Stimulated activated naive CD8-positive, alpha-beta T cell treated with anti-CD3 and anti-CD28 coated beads, Interleukin-15, amount 100 ng/mL, for 72 hours (primary cell): ENCODE measurements at regions not wholly inside any gene's neighbourhood (a gene's known extent, or its start where the extent isn't known, plus 50 kb on each side); places are given as distances from the start of the nearest gene placed in this dataset.

Source experiments
- ATAC-seq: fragments of 150-1000 bp; cut with Tn5 transposase; 2 replicates; pipeline ENCODE4 v1.10.0; 2021; ENCODE audit warnings: mild to moderate bottlenecking, moderate library complexity
- DNase-seq, 2 donors: peaks; one replicate each; pipeline ENCODE4 v3.0.0; 2021 to 2022
- H3K27ac Mint-ChIP-seq, 2 donors: one replicate each; pipeline ENCODE4 v1.8.0; 2022; ENCODE audit warnings: mild to moderate bottlenecking in 2 of 2, mixed read lengths in 2 of 2, moderate library complexity in 2 of 2
- H3K27me3 Mint-ChIP-seq: one replicate; pipeline ENCODE4 v1.8.0; 2022; ENCODE audit warnings: mixed read lengths
- H3K4me1 Mint-ChIP-seq: one replicate; pipeline ENCODE4 v1.8.0; 2022; ENCODE audit warnings: mild to moderate bottlenecking, mixed read lengths
- H3K4me3 Mint-ChIP-seq, 2 donors: one replicate each; pipeline ENCODE4 v1.8.0; 2022; ENCODE audit warnings: mild to moderate bottlenecking in 2 of 2, mixed read lengths in 2 of 2, moderate library complexity in 1 of 2
- H3K9me3 Mint-ChIP-seq, 2 donors: one replicate each; pipeline ENCODE4 v1.8.0; 2022; ENCODE audit warnings: mixed read lengths in 2 of 2

- Mint-ChIP-seq H3K9me3 (no peaks in the 10 kb centered on the region), H3K4me1 (no peaks in the 10 kb centered on the region), H3K27me3 (peaks cover 6% of the 10 kb centered on the region), H3K27ac (peak overlapping the region in 1 of 2 donors; percentile 44), H3K4me3 (no peak overlapping the region)
- DNase-seq (no peak), ATAC-seq (peak; percentile 14)
Observed at GRCh38 chr18:77658751-77659448, 409.3 kb downstream of the GALR1 start.

DNA sequence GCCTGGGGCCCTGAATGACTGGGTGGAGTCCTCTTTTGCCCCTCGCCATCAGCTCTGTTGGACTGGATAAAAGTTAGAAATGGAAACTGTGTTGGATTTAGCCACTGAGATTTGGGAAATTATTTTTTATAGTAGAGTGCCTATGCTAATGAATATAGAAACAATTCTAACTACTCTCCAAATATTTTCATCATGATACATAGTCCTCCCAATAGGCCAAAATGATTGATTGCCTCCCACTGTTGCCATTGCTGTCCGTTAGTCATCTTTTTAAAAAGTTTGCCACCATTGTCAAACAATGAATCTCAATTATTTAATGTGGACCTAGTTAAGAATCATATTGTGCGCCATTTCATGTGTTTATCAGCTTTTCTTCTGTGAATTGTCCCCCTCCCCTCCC, 417.0 kb downstream of the GALR1 start:
- Mint-ChIP-seq H3K4me3 (no peak overlapping the region), H3K27ac (no peak overlapping the region), H3K27me3 (peaks cover 13% of the 10 kb centered on the region), H3K9me3 (no peaks in the 10 kb centered on the region), H3K4me1 (no peaks in the 10 kb centered on the region)
- ATAC-seq (no peak), DNase-seq (no peak)

DNA sequence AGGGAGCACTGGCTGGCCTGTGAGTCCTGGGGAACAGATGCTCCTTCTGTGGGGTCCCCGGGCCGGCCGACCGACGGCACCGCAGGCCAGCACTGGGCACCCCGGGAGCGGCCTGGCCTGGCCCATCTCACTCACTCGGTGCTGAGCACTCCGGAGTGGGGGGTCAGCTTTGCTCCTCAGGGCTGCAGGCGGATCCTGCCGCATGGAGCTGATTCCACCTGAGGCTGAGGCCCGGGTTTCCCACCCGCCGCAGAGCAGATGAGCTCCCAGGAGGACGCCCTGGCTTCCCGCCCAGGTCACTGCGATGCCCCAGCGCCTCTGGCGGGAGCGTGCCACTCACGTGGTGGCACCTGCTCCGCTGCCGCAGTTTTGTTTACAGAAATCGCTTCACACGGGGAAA, 418.6 kb downstream of the GALR1 start:
- Mint-ChIP-seq H3K9me3 (no peaks in the 10 kb centered on the region), H3K4me3 (no peak overlapping the region), H3K27ac (no peak overlapping the region), H3K27me3 (peaks cover 13% of the 10 kb centered on the region), H3K4me1 (no peaks in the 10 kb centered on the region)
- DNase-seq (no peak), ATAC-seq (no peak)

GRCh38 chr18:77669331-77669730, 419.7 kb downstream of the GALR1 start:
- no peaks in the 10 kb centered on the region for H3K9me3 Mint-ChIP-seq
- ATAC-seq, result no peak
- peaks cover 18% of the 10 kb centered on the region for H3K27me3 Mint-ChIP-seq
- H3K4me1 Mint-ChIP-seq, result no peaks in the 10 kb centered on the region
- no peak overlapping the region for H3K4me3 Mint-ChIP-seq
- DNase-seq, result no peak
- H3K27ac Mint-ChIP-seq, result no peak overlapping the region

DNA sequence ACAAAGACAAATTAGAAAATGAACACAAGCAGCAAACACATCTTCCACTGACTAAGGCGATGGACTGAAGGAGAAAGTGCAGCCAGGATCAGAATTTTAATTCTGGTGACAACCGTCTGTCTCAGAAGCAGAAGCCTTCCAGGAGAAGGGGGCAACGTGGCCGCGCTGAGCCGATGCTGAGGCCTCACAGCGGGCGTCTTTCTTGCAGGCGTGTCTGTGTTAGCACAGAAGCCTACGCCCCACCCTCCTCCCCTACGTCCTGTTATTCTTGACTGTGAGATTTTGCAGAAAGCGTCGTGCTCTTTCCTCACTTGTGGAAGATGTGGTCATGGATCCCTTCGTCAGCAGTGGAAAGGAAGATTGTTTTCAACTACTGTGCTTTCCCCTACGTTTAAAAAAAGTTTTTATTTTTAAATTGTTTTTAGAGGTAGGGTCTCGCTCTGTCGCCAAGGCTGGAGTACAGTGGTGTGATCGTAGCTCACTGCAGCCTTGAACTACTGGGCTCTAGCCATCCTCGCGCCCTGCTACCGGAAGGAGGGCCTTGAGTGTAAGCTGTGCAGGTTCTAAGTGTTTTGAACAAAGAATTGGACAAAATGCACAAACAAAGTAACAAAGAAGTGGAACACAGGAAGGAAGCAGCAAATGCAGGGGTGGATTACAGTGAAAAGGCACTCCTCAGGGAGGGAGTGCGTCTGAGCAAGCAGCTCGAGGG, 422.0 kb downstream of the GALR1 start:
- Mint-ChIP-seq H3K27me3 (peaks cover 28% of the 10 kb centered on the region), H3K9me3 (no peaks in the 10 kb centered on the region), H3K27ac (no peak overlapping the region), H3K4me1 (peaks cover 3% of the 10 kb centered on the region), H3K4me3 (no peak overlapping the region)
- ATAC-seq, result no peak
- DNase-seq, result no peak

GRCh38 chr18:77676910-77677309, 427.3 kb downstream of the GALR1 start:
- no peaks in the 10 kb centered on the region for H3K9me3 Mint-ChIP-seq
- peaks cover 7% of the 10 kb centered on the region for H3K4me1 Mint-ChIP-seq
- H3K27ac Mint-ChIP-seq, result no peak overlapping the region
- H3K4me3 Mint-ChIP-seq, result no peak overlapping the region
- peaks cover 21% of the 10 kb centered on the region for H3K27me3 Mint-ChIP-seq
- ATAC-seq (no peak), DNase-seq (no peak)

- Mint-ChIP-seq H3K4me3 (no peak overlapping the region), H3K27me3 (peaks cover 21% of the 10 kb centered on the region), H3K9me3 (no peaks in the 10 kb centered on the region), H3K4me1 (peaks cover 7% of the 10 kb centered on the region), H3K27ac (no peak overlapping the region)
- DNase-seq (no peak), ATAC-seq (no peak)
Observed at GRCh38 chr18:77677536-77677935, 427.9 kb downstream of the GALR1 start.

DNA sequence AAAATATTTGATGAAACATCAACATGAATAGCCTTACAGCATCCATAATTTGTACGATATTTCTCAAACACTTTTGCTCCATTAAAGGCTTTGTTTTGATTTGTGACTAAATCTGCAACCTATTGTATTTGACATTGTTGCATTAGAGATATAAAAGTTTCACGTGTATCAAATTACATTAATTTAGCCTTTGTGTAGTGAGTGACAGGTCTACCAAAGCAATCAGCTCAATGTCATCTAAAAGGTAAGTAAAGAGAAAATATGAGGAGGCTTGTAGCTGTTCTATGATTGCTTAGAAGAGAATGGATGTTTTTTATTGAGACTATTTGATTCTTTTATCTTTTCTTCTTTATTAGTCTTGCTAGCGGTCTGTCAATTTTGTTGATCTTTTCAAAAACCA, 430.2 kb downstream of the GALR1 start:
- Mint-ChIP-seq H3K27me3 (peaks cover 11% of the 10 kb centered on the region), H3K9me3 (no peaks in the 10 kb centered on the region), H3K4me3 (no peak overlapping the region), H3K27ac (no peak overlapping the region), H3K4me1 (peaks cover 7% of the 10 kb centered on the region)
- no peak for DNase-seq
- no peak for ATAC-seq

DNA sequence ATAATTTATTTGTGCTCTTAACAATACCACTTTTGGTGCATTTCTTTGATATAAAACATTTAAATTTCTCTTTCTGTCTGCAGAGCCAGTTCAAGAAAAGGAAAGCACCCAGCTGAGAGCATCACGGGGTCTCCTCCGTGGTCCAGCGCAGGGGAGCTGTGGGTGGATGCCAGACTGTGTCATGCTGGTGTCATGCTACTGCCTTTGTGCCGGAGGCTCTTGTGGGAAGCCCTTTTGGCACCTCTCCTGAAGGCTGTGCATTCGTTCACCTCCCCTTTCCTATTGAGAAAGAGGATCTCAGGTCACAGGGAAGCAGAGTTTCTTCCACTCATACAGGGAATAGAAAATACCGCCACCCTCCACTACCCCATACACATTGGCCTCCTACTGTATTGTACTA, 450.4 kb downstream of the GALR1 start:
- H3K9me3 Mint-ChIP-seq, result no peaks in the 10 kb centered on the region
- H3K4me3 Mint-ChIP-seq, result no peak overlapping the region
- DNase-seq (no peak), ATAC-seq (no peak)
- no peak overlapping the region for H3K27ac Mint-ChIP-seq
- no peaks in the 10 kb centered on the region for H3K4me1 Mint-ChIP-seq
- peaks cover 22% of the 10 kb centered on the region for H3K27me3 Mint-ChIP-seq

DNA sequence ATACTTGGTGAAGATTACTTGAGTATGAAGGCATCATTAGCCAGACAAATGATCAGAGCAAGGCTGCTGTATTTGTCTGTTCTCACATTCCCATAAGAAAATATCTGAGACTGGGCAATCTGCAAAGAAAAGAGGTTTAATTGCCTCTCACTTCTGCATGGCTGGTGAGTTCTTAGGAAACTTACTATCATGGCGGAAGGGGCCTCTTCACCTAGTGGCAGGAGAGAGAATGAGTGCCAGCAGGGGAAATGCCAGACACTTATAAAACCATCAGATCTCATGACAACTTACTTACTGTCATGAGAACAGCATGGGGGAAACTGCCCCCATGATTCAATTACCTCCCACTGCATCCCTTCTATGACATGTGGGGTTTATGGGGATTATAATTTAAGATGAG, 452.3 kb downstream of the GALR1 start:
- ATAC-seq, result no peak
- Mint-ChIP-seq H3K27me3 (peaks cover 25% of the 10 kb centered on the region), H3K4me1 (no peaks in the 10 kb centered on the region)

GRCh38 chr18:77702686-77703085, 453.0 kb downstream of the GALR1 start:
- DNase-seq (no peak), ATAC-seq (no peak)
- no peaks in the 10 kb centered on the region for H3K9me3 Mint-ChIP-seq
- H3K27me3 Mint-ChIP-seq, result peaks cover 25% of the 10 kb centered on the region
- H3K27ac Mint-ChIP-seq, result no peak overlapping the region
- no peak overlapping the region for H3K4me3 Mint-ChIP-seq
- no peaks in the 10 kb centered on the region for H3K4me1 Mint-ChIP-seq

More for the DNA sequence above, 452.3 kb downstream of the GALR1 start:
- DNase-seq, result no peak
- H3K9me3 Mint-ChIP-seq, result no peaks in the 10 kb centered on the region
- H3K27ac Mint-ChIP-seq, result no peak overlapping the region
- no peak overlapping the region for H3K4me3 Mint-ChIP-seq

GRCh38 chr18:77705301-77705700, 455.7 kb downstream of the GALR1 start:
- no peak overlapping the region for H3K4me3 Mint-ChIP-seq
- DNase-seq (no peak), ATAC-seq (no peak)
- no peaks in the 10 kb centered on the region for H3K9me3 Mint-ChIP-seq
- no peaks in the 10 kb centered on the region for H3K4me1 Mint-ChIP-seq
- no peak overlapping the region for H3K27ac Mint-ChIP-seq
- H3K27me3 Mint-ChIP-seq, result peaks cover 31% of the 10 kb centered on the region

GRCh38 chr18:77708826-77709506, 459.3 kb downstream of the GALR1 start:
- Mint-ChIP-seq H3K4me1 (no peaks in the 10 kb centered on the region), H3K9me3 (no peaks in the 10 kb centered on the region)

GRCh38 chr18:77711096-77711495, 461.4 kb downstream of the GALR1 start:
- H3K9me3 Mint-ChIP-seq, result no peaks in the 10 kb centered on the region
- peaks cover 15% of the 10 kb centered on the region for H3K27me3 Mint-ChIP-seq
- no peak overlapping the region for H3K4me3 Mint-ChIP-seq
- H3K27ac Mint-ChIP-seq, result no peak overlapping the region
- H3K4me1 Mint-ChIP-seq, result no peaks in the 10 kb centered on the region
- DNase-seq, result no peak
- no peak for ATAC-seq

More at GRCh38 chr18:77708826-77709506, 459.3 kb downstream of the GALR1 start:
- no peak overlapping the region for H3K4me3 Mint-ChIP-seq
- peaks cover 28% of the 10 kb centered on the region for H3K27me3 Mint-ChIP-seq
- ATAC-seq (no peak), DNase-seq (no peak)
- H3K27ac Mint-ChIP-seq, result no peak overlapping the region

DNA sequence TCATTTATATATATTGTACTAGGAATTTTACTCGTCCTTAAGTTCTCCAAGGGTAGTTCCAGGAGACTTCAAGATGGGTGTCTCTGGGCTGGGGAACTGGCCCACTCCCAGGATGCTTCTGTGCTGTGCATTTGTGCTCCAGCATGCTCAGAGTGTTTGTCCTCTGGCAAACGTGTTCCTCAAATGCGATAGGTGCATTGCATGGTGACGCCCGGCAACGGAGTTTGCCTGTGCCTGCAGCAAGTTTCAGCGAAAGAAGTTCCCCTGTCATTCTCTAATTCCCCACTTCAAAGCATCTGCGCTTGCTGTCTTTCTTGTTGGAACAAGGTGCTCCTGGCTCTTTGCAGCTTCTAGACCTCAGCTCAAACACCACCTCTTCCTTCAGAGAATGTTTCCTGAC, 465.1 kb downstream of the GALR1 start:
- Mint-ChIP-seq H3K4me1 (no peaks in the 10 kb centered on the region), H3K27ac (no peak overlapping the region), H3K9me3 (no peaks in the 10 kb centered on the region), H3K27me3 (peaks cover 13% of the 10 kb centered on the region), H3K4me3 (no peak overlapping the region)
- no peak for ATAC-seq
- DNase-seq, result no peak

DNA sequence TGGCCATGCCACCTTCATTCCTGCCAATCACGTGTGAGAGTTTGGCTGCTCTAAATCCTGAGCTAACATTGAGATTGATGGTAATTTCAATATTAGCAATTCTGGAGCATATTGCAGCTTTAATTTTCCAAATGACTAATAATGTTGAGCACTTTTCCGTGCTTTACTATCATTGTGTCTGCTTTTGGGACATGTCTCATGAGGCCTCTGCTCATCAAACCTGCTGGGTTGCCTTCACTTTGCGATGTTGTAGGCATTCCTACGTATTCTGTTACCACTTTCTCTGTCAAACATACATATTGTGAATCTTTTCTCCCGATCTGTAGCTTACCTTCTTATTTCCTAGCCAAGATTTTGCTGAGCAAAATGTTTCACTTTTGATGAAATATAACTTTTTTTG, 466.6 kb downstream of the GALR1 start:
- Mint-ChIP-seq H3K4me1 (no peaks in the 10 kb centered on the region), H3K27ac (peak overlapping the region in 1 of 2 donors; percentile 8), H3K4me3 (no peak overlapping the region), H3K9me3 (no peaks in the 10 kb centered on the region), H3K27me3 (peaks cover 8% of the 10 kb centered on the region)
- DNase-seq, result no peak
- ATAC-seq, result no peak
